Uterus (tissue), 3 donors: ENCODE measurements at regions not wholly inside any gene's neighbourhood (a gene's known extent, or its start where the extent isn't known, plus 50 kb on each side); places are given as distances from the start of the nearest gene placed in this dataset.

Experiments
- DNase-seq, 2 donors: peaks; one replicate each; pipeline ENCODE4 v3.0.0-alpha.2; 2019 to 2020
- H3K27ac ChIP-seq, 2 donors: fragments of 200-600 bp; sonication (generic); 1 replicate in 1 of 2; 2 replicates in 1 of 2; pipeline ENCODE4 v1.5.1; 2016 to 2018
- H3K27me3 ChIP-seq, 2 donors: fragments of 200-600 bp; sonication (generic); one replicate each; pipeline ENCODE4 v1.5.1; 2018 to 2019; ENCODE audit warnings: control low read depth in 1 of 2
- H3K36me3 ChIP-seq, 2 donors: fragments of 200-600 bp; sonication (generic); one replicate each; pipeline ENCODE4 v1.5.1; 2019; ENCODE audit warnings: control low read depth in 1 of 2
- H3K4me1 ChIP-seq, 2 donors: fragments of 200-600 bp; sonication (generic); one replicate each; pipeline ENCODE4 v1.5.1; 2018 to 2019; ENCODE audit warnings: control low read depth in 1 of 2
- H3K4me3 ChIP-seq, 2 donors: fragments of 200-600 bp; sonication (generic); 1 replicate in 1 of 2; 2 replicates in 1 of 2; pipeline ENCODE4 v1.5.1; 2018 to 2019; ENCODE audit warnings: mild to moderate bottlenecking in 1 of 2
- H3K9me3 ChIP-seq, 2 donors: fragments of 200-600 bp; sonication (generic); one replicate each; pipeline ENCODE4 v1.5.1; 2019; ENCODE audit warnings: control low read depth in 1 of 2
- CTCF ChIP-seq, 4 experiments: fragments of 200-600 bp in 2 of 4; fragments of 450-650 bp in 2 of 4; sonication (generic) in 2 of 4; IDR thresholded peaks; one replicate each; pipeline ENCODE4 v1.5.1; 2016 to 2019; ENCODE audit warnings: antibody characterized with exemption in 4 of 4, mild to moderate bottlenecking in 2 of 4, moderate library complexity in 1 of 4
- POLR2A ChIP-seq, 2 donors: fragments of 450-650 bp; IDR thresholded peaks; one replicate each; pipeline ENCODE4 v1.6.1; 2016; ENCODE audit warnings: antibody characterized with exemption in 2 of 2, mild to moderate bottlenecking in 1 of 2, moderate library complexity in 1 of 2
- intact Hi-C: fragments of 100-400 bp; cut with DNase I; formaldehyde crosslinking; loops from one replicate; pipeline ENCODE4 v1.15.1; 2023; ENCODE audit warnings: low total_unique reads
- donor health status: DM: yes; HTN: yes; CAD: no.

DNA sequence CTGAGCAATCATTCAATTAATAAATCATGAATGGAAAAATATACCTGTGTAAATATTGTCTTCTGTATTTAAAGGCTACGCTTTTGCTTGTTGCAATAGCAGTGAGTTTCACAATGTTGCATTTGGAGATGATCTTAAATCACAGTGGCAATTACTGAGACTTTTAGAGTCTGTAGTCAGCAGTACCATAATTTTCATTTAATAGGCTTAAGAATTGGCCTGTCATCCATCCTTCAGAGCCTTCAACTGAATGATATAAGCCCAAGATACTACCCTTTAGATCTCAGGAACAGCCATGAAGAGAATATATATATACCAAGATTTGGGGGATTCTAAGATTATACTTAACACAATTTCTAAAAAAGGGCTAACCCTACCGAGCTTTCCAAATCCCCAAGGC is 458.1 kb downstream of the GBE1 start:
- Histone ChIP-seq H3K9me3 (no peaks in the 10 kb centered on the region), H3K4me1 (no peaks in the 10 kb centered on the region), H3K27ac (no peak overlapping the region), H3K36me3 (no peaks in the 10 kb centered on the region), H3K4me3 (no peak overlapping the region), H3K27me3 (no peaks in the 10 kb centered on the region)
- DNase-seq, result no peak
- TF ChIP-seq POLR2A (IDR thresholded peaks at IDR 0.05), result no peak
- no peak for TF ChIP-seq CTCF (IDR thresholded peaks at IDR 0.05)
- intact Hi-C loops, result no loop called here

GRCh38 chr3:81302045-81302444 is 459.4 kb downstream of the GBE1 start:
- Histone ChIP-seq H3K27ac (no peak overlapping the region), H3K4me3 (no peak overlapping the region), H3K4me1 (no peaks in the 10 kb centered on the region), H3K9me3 (no peaks in the 10 kb centered on the region), H3K36me3 (no peaks in the 10 kb centered on the region), H3K27me3 (no peaks in the 10 kb centered on the region)
- peak in 3 of 4 experiments; percentile 28 to 35 (median 29) for TF ChIP-seq CTCF (IDR thresholded peaks at IDR 0.05)
- TF ChIP-seq POLR2A (IDR thresholded peaks at IDR 0.05), result no peak
- intact Hi-C loops, result no loop called here
- DNase-seq, result no peak

DNA sequence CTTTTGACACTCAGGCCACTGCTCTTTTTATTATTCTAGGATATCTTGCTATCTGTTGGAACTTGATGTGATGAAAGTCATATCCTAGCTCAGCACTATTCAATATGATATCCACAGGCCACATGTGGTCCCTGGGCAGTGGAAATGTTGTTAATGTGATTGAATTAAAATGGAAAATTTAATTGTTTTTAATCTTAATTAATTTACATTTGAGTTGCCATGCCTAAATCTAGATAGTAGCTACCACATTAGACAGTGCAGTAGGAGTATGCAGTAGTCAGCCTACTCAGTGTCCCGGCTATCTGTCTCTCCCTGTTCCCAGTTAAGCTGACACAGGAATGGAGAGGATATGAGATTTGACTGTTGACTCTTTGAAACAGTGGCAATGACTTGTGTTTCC is 460.2 kb downstream of the GBE1 start:
- TF ChIP-seq POLR2A (IDR thresholded peaks at IDR 0.05) (no peak), CTCF (IDR thresholded peaks at IDR 0.05) (no peak)
- Histone ChIP-seq H3K9me3 (no peaks in the 10 kb centered on the region), H3K27me3 (no peaks in the 10 kb centered on the region), H3K27ac (no peak overlapping the region), H3K4me3 (no peak overlapping the region), H3K36me3 (no peaks in the 10 kb centered on the region), H3K4me1 (no peaks in the 10 kb centered on the region)
- intact Hi-C loops, result no loop called here
- DNase-seq, result no peak

- no peaks in the 10 kb centered on the region for H3K4me1 ChIP-seq
- H3K27ac ChIP-seq, result no peak overlapping the region
- no peak overlapping the region for H3K4me3 ChIP-seq
- H3K9me3 ChIP-seq, result no peaks in the 10 kb centered on the region
- no peaks in the 10 kb centered on the region for H3K27me3 ChIP-seq
- TF ChIP-seq CTCF (IDR thresholded peaks at IDR 0.05) (no peak), POLR2A (IDR thresholded peaks at IDR 0.05) (no peak)
- DNase-seq, result no peak
- H3K36me3 ChIP-seq, result no peaks in the 10 kb centered on the region
- intact Hi-C loops, result no loop called here
These were observed 461.0 kb downstream of the GBE1 start for GRCh38 chr3:81300324-81300927.

DNA sequence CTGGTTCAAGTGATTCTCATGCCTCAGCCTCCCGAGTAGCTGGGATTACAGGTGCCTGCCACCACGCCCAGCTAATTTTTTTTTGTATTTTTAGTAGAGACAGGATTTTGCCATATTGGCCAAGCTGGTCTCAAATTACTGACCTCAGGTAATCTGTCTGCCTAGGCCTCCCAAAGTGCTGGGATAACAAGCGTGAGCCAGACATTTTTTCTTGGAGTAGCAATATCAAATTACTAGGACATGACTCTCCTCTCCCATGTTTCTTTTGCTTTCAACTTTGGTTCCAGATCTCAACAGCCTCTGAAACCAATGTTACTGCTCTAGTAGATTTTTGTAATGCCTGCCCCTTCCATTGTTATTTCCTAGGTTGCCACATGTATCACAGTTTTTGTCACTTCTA is 462.0 kb downstream of the GBE1 start:
- no peaks in the 10 kb centered on the region for H3K4me1 ChIP-seq
- TF ChIP-seq POLR2A (IDR thresholded peaks at IDR 0.05) (no peak), CTCF (IDR thresholded peaks at IDR 0.05) (no peak)
- no peaks in the 10 kb centered on the region for H3K27me3 ChIP-seq
- no peak for DNase-seq
- intact Hi-C loops, result no loop called here
- no peaks in the 10 kb centered on the region for H3K9me3 ChIP-seq
- no peaks in the 10 kb centered on the region for H3K36me3 ChIP-seq
- H3K27ac ChIP-seq, result no peak overlapping the region
- H3K4me3 ChIP-seq, result no peak overlapping the region
